ENCODE measurements at regions not wholly inside any gene's neighbourhood (a gene's known extent, or its start where the extent isn't known, plus 50 kb on each side); places are given as distances from the start of the nearest gene placed in this dataset.

DNA sequence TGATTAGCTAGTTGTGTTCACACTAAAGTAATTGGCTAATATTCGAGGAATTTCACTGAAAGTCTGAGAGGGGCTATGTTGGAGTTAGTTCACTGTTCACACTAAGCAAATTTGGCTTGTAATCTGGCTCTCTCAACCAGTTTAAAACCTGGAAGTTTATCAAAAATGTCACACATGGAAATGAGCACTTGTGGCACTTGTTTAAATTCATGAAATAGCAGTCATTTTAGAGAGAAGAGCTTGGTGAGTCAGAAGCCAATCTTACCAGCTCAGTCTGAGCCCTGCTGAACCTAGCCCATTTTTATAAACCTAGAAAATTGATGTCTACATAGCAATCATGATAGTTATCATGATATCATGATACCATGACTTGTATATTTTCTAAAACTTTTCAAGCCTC, 90.7 kb upstream of the JADE1 start:
- Histone ChIP-seq H3K4me1 (ENCODE audit: control insufficient read depth, insufficient read depth, low read length) (peaks cover 39% of the 10 kb centered on the region), H3K9me3 (ENCODE audit: control insufficient read depth, low read length) (no peaks in the 10 kb centered on the region), H3K4me3 (ENCODE audit: low read length) (no peak overlapping the region), H3K27me3 (replicated peaks; ENCODE audit: control insufficient read depth, insufficient read depth, low read length) (no peaks in the 10 kb centered on the region), H3K36me3 (ENCODE audit: control insufficient read depth, insufficient read depth, low read length, severe bottlenecking) (no peaks in the 10 kb centered on the region), H3K9ac (ENCODE audit: low read length) (no peak overlapping the region)
- DNase-seq (ENCODE audit: low read depth): peak; percentile 81

DNA sequence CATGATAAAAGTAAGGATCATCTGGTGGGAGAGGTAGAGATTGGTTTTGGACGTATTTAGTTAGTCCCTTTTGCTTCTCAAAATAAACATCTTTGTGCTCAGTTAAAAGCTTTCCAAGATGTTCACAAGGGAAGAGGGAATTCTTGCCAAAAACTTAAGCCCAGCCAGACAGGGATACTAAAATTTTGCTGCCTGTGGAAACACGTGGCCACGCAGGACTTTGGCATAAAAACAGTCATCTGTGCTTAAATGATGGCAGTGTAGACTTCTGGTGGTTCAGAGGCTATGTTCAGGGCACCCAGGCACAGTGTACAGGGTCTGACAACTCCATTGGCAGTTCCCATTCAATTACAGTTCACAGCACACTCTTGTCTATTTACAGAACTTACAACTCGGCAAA, 93.2 kb upstream of the JADE1 start:
- peaks cover 39% of the 10 kb centered on the region for H3K4me1 ChIP-seq (ENCODE audit: control insufficient read depth, insufficient read depth, low read length)
- H3K4me3 ChIP-seq (ENCODE audit: low read length): peak overlapping the region; percentile 28
- H3K36me3 ChIP-seq (ENCODE audit: control insufficient read depth, insufficient read depth, low read length, severe bottlenecking): no peaks in the 10 kb centered on the region
- peak; percentile 37 for DNase-seq (ENCODE audit: low read depth)
- H3K9ac ChIP-seq (ENCODE audit: low read length): peak overlapping the region; percentile 68
- no peaks in the 10 kb centered on the region for H3K9me3 ChIP-seq (ENCODE audit: control insufficient read depth, low read length)
- no peaks in the 10 kb centered on the region for H3K27me3 ChIP-seq (replicated peaks; ENCODE audit: control insufficient read depth, insufficient read depth, low read length)

DNA sequence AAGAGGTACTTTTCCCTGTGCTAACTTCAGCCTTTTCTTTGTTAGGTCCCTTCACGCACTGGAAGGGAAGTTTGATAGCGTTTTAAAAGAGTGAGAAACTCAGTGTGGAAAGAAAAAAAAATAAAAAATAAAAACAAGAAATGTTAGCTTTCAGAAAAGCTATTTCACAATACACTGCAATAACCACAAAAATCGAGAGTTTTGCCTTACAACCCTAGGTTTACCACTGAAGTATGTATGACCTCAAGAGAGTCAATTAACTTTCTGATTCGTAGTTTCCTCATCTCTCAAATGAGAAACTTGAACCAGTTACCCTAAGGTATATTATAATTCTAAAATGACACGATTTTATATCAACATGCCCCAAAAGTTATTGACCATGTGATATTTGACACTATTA, 93.9 kb upstream of the JADE1 start:
- DNase-seq (ENCODE audit: low read depth): peak; percentile 83
- Histone ChIP-seq H3K9me3 (ENCODE audit: control insufficient read depth, low read length) (no peaks in the 10 kb centered on the region), H3K36me3 (ENCODE audit: control insufficient read depth, insufficient read depth, low read length, severe bottlenecking) (no peaks in the 10 kb centered on the region), H3K4me1 (ENCODE audit: control insufficient read depth, insufficient read depth, low read length) (peaks cover 39% of the 10 kb centered on the region), H3K4me3 (ENCODE audit: low read length) (peak overlapping the region; percentile 28), H3K9ac (ENCODE audit: low read length) (peak overlapping the region; percentile 68), H3K27me3 (replicated peaks; ENCODE audit: control insufficient read depth, insufficient read depth, low read length) (no peaks in the 10 kb centered on the region)

GRCh38 chr4:128711361-128711760, 98.1 kb upstream of the JADE1 start:
- no peak for DNase-seq (ENCODE audit: low read depth)
- no peaks in the 10 kb centered on the region for H3K36me3 ChIP-seq (ENCODE audit: control insufficient read depth, insufficient read depth, low read length, severe bottlenecking)
- peaks cover 29% of the 10 kb centered on the region for H3K4me1 ChIP-seq (ENCODE audit: control insufficient read depth, insufficient read depth, low read length)
- H3K27me3 ChIP-seq (replicated peaks; ENCODE audit: control insufficient read depth, insufficient read depth, low read length): no peaks in the 10 kb centered on the region
- no peak overlapping the region for H3K9ac ChIP-seq (ENCODE audit: low read length)
- H3K9me3 ChIP-seq (ENCODE audit: control insufficient read depth, low read length): no peaks in the 10 kb centered on the region
- no peak overlapping the region for H3K4me3 ChIP-seq (ENCODE audit: low read length)

- DNase-seq (ENCODE audit: low read depth): no peak
- H3K4me3 ChIP-seq (ENCODE audit: low read length): no peak overlapping the region
- H3K9ac ChIP-seq (ENCODE audit: low read length): no peak overlapping the region
- H3K36me3 ChIP-seq (ENCODE audit: control insufficient read depth, insufficient read depth, low read length, severe bottlenecking): no peaks in the 10 kb centered on the region
- H3K9me3 ChIP-seq (ENCODE audit: control insufficient read depth, low read length): no peaks in the 10 kb centered on the region
- no peaks in the 10 kb centered on the region for H3K27me3 ChIP-seq (replicated peaks; ENCODE audit: control insufficient read depth, insufficient read depth, low read length)
- H3K4me1 ChIP-seq (ENCODE audit: control insufficient read depth, insufficient read depth, low read length): peaks cover 9% of the 10 kb centered on the region
Observed at GRCh38 chr4:128709268-128709667, 100.2 kb upstream of the JADE1 start.

- Histone ChIP-seq H3K4me3 (ENCODE audit: low read length) (peak overlapping the region; percentile 67), H3K9me3 (ENCODE audit: control insufficient read depth, low read length) (no peaks in the 10 kb centered on the region)
- DNase-seq (ENCODE audit: low read depth): peak; percentile 50
Observed at GRCh38 chr4:128707864-128708263, 101.6 kb upstream of the JADE1 start.

DNA sequence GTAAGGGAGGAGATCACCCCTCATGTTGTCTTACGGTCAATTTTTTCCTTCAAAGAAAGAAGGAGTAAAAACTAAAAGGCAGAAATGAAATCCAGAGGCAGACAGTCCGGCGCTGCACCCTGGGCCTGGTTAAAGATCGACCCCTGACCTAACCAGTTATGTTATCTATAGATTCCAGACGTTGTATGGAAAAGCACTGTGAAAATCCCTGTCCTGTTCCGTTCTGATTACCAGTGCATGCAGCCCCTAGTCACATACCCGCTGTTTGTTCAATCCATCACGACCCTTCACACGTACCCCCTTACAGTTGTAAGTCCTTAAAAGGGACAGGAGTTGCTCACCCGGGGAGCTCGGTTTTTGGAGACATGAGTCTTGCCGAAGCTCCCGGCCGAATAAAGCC, 105.6 kb upstream of the JADE1 start:
- H3K4me3 ChIP-seq (ENCODE audit: low read length): no peak overlapping the region
- H3K9me3 ChIP-seq (ENCODE audit: control insufficient read depth, low read length): no peaks in the 10 kb centered on the region
- no peaks in the 10 kb centered on the region for H3K27me3 ChIP-seq (replicated peaks; ENCODE audit: control insufficient read depth, insufficient read depth, low read length)
- no peak for DNase-seq (ENCODE audit: low read depth)
- peaks cover 17% of the 10 kb centered on the region for H3K4me1 ChIP-seq (ENCODE audit: control insufficient read depth, insufficient read depth, low read length)
- no peak overlapping the region for H3K9ac ChIP-seq (ENCODE audit: low read length)
- H3K36me3 ChIP-seq (ENCODE audit: control insufficient read depth, insufficient read depth, low read length, severe bottlenecking): no peaks in the 10 kb centered on the region

More at GRCh38 chr4:128707864-128708263, 101.6 kb upstream of the JADE1 start:
- H3K4me1 ChIP-seq (ENCODE audit: control insufficient read depth, insufficient read depth, low read length): peaks cover 9% of the 10 kb centered on the region
- peak overlapping the region; percentile 29 for H3K9ac ChIP-seq (ENCODE audit: low read length)
- H3K27me3 ChIP-seq (replicated peaks; ENCODE audit: control insufficient read depth, insufficient read depth, low read length): no peaks in the 10 kb centered on the region
- no peaks in the 10 kb centered on the region for H3K36me3 ChIP-seq (ENCODE audit: control insufficient read depth, insufficient read depth, low read length, severe bottlenecking)

- no peak overlapping the region for H3K9ac ChIP-seq (ENCODE audit: low read length)
- DNase-seq (ENCODE audit: low read depth): no peak
- no peaks in the 10 kb centered on the region for H3K27me3 ChIP-seq (replicated peaks; ENCODE audit: control insufficient read depth, insufficient read depth, low read length)
- no peaks in the 10 kb centered on the region for H3K36me3 ChIP-seq (ENCODE audit: control insufficient read depth, insufficient read depth, low read length, severe bottlenecking)
- H3K4me3 ChIP-seq (ENCODE audit: low read length): no peak overlapping the region
- H3K4me1 ChIP-seq (ENCODE audit: control insufficient read depth, insufficient read depth, low read length): peaks cover 8% of the 10 kb centered on the region
- no peaks in the 10 kb centered on the region for H3K9me3 ChIP-seq (ENCODE audit: control insufficient read depth, low read length)
Observed at GRCh38 chr4:128700659-128701350, 108.7 kb upstream of the JADE1 start.

GRCh38 chr4:128698386-128698785, 111.1 kb upstream of the JADE1 start:
- Histone ChIP-seq H3K9me3 (ENCODE audit: control insufficient read depth, low read length) (no peaks in the 10 kb centered on the region), H3K4me3 (ENCODE audit: low read length) (no peak overlapping the region), H3K9ac (ENCODE audit: low read length) (no peak overlapping the region), H3K4me1 (ENCODE audit: control insufficient read depth, insufficient read depth, low read length) (peaks cover 8% of the 10 kb centered on the region), H3K36me3 (ENCODE audit: control insufficient read depth, insufficient read depth, low read length, severe bottlenecking) (no peaks in the 10 kb centered on the region), H3K27me3 (replicated peaks; ENCODE audit: control insufficient read depth, insufficient read depth, low read length) (no peaks in the 10 kb centered on the region)
- DNase-seq (ENCODE audit: low read depth): no peak

DNA sequence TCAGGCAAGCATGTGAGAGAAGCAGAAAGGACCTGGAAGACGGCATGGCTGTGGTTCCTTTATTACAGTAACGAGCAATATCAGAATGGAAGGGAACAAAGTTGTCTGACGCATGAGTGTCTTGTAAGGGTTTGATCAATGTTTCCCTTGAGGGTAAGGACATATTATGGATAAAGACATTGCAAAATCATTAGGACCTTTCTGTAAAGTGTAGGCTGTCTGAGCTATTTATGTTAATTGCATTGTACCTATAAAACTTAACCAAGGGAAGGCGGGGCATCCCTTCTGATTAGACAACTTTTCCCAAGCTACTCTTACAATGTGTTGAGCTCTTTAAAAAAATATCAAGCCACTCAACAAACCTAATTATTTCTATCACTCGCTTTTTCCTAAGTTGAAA, 112.2 kb upstream of the JADE1 start:
- no peaks in the 10 kb centered on the region for H3K27me3 ChIP-seq (replicated peaks; ENCODE audit: control insufficient read depth, insufficient read depth, low read length)
- no peaks in the 10 kb centered on the region for H3K9me3 ChIP-seq (ENCODE audit: control insufficient read depth, low read length)
- no peak overlapping the region for H3K9ac ChIP-seq (ENCODE audit: low read length)
- no peak overlapping the region for H3K4me3 ChIP-seq (ENCODE audit: low read length)
- H3K36me3 ChIP-seq (ENCODE audit: control insufficient read depth, insufficient read depth, low read length, severe bottlenecking): no peaks in the 10 kb centered on the region
- H3K4me1 ChIP-seq (ENCODE audit: control insufficient read depth, insufficient read depth, low read length): peaks cover 8% of the 10 kb centered on the region
- DNase-seq (ENCODE audit: low read depth): no peak

DNA sequence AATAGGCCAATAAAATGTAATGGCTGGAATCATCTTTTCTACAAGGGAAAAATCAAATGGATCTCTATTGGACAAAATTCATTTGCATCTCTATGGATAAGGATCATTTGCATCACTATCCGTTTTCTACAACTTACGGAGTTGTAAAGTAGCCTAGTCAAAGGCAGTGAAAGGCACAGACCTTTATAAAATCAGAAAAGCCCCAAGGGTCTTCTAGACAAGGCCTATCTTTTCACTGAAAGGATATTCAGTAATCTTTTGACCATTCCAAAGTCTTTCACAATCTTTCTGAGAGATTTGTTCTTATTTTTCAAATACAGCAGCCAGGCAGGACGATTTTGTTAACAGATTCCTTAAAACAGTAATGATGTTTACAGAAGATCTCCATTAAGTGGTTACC, 119.5 kb upstream of the JADE1 start:
- Histone ChIP-seq H3K27me3 (replicated peaks; ENCODE audit: control insufficient read depth, insufficient read depth, low read length) (no peaks in the 10 kb centered on the region), H3K4me1 (ENCODE audit: control insufficient read depth, insufficient read depth, low read length) (peaks cover 8% of the 10 kb centered on the region), H3K36me3 (ENCODE audit: control insufficient read depth, insufficient read depth, low read length, severe bottlenecking) (no peaks in the 10 kb centered on the region), H3K9me3 (ENCODE audit: control insufficient read depth, low read length) (peaks cover 4% of the 10 kb centered on the region), H3K4me3 (ENCODE audit: low read length) (no peak overlapping the region), H3K9ac (ENCODE audit: low read length) (no peak overlapping the region)
- peak; percentile 19 for DNase-seq (ENCODE audit: low read depth)

Data from adipocyte (in vitro differentiated cells).